H9 (cell line): ENCODE measurements at regions not wholly inside any gene's neighbourhood (a gene's known extent, or its start where the extent isn't known, plus 50 kb on each side); places are given as distances from the start of the nearest gene placed in this dataset.

ENCODE experiments used
- DNase-seq: peaks from one replicate; pipeline ENCODE4 v3.0.0-alpha.2; 2017
- H2AFZ ChIP-seq: one replicate; pipeline ENCODE4 v1.6.1; 2013; ENCODE audit warnings: mild to moderate bottlenecking, low read length, control low read depth, moderate library complexity
- H2AK5ac ChIP-seq: 2 replicates; pipeline ENCODE4 v1.6.1; 2013; ENCODE audit warnings: low read length, control low read depth, mixed read lengths; ENCODE audit not compliant: insufficient read length
- H2BK120ac ChIP-seq: one replicate; pipeline ENCODE4 v1.6.1; 2013; ENCODE audit warnings: low read depth, mild to moderate bottlenecking, low read length, control low read depth, inconsistent platforms; ENCODE audit not compliant: poor library complexity, severe bottlenecking
- H2BK12ac ChIP-seq: 2 replicates; pipeline ENCODE4 v1.6.1; 2013; ENCODE audit warnings: low read length, control low read depth, mixed read lengths, low read depth; ENCODE audit not compliant: insufficient read length
- H2BK15ac ChIP-seq: 2 replicates; pipeline ENCODE4 v1.6.1; 2013; ENCODE audit warnings: low read depth, low read length, control low read depth
- H2BK20ac ChIP-seq: one replicate; pipeline ENCODE4 v1.6.1; 2013; ENCODE audit warnings: low read depth, mild to moderate bottlenecking, low read length, control low read depth, inconsistent platforms; ENCODE audit not compliant: poor library complexity, severe bottlenecking
- H2BK5ac ChIP-seq: 2 replicates; pipeline ENCODE4 v1.6.1; 2013; ENCODE audit warnings: low read length, control low read depth, mixed read lengths; ENCODE audit not compliant: insufficient read length
- H3K14ac ChIP-seq: 2 replicates; pipeline ENCODE4 v1.6.1; 2013; ENCODE audit warnings: low read length, control low read depth; ENCODE audit not compliant: insufficient read depth
- H3K18ac ChIP-seq: 2 replicates; pipeline ENCODE4 v1.6.1; 2013; ENCODE audit warnings: low read depth, mild to moderate bottlenecking, mixed read lengths, low read length, control low read depth; ENCODE audit not compliant: insufficient read length
- H3K23ac ChIP-seq: 2 replicates; pipeline ENCODE4 v1.6.1; 2013; ENCODE audit warnings: low read length, control low read depth, mixed read lengths, low read depth; ENCODE audit not compliant: insufficient read length
- H3K23me2 ChIP-seq: 2 replicates; pipeline ENCODE4 v1.6.1; 2013; ENCODE audit warnings: low read depth, mild to moderate bottlenecking, mixed read lengths, low read length, control low read depth; ENCODE audit not compliant: insufficient read length, poor library complexity, severe bottlenecking
- H3K27ac ChIP-seq: 2 replicates; pipeline ENCODE4 v1.5.1; 2013; ENCODE audit warnings: low read length, control low read depth, mixed read lengths, low read depth; ENCODE audit not compliant: insufficient read length
- H3K27me3 ChIP-seq: 2 replicates; pipeline ENCODE4 v1.6.1; 2013; ENCODE audit warnings: low read length, control low read depth, inconsistent platforms; ENCODE audit not compliant: insufficient read depth
- H3K4ac ChIP-seq: 2 replicates; pipeline ENCODE4 v1.6.1; 2013; ENCODE audit warnings: low read depth, mild to moderate bottlenecking, control low read depth, inconsistent platforms, low read length, moderate library complexity
- H3K4me1 ChIP-seq: 2 replicates; pipeline ENCODE4 v1.6.1; 2013; ENCODE audit warnings: low read length, control low read depth, inconsistent platforms; ENCODE audit not compliant: insufficient read depth
- H3K4me2 ChIP-seq: 2 replicates; pipeline ENCODE4 v1.6.1; 2013; ENCODE audit warnings: low read length, control low read depth, mixed read lengths; ENCODE audit not compliant: insufficient read length, insufficient read depth
- H3K56ac ChIP-seq: 2 replicates; pipeline ENCODE4 v1.6.1; 2013; ENCODE audit warnings: low read depth, mild to moderate bottlenecking, mixed read lengths, low read length, control low read depth; ENCODE audit not compliant: insufficient read length
- H3K79me1 ChIP-seq: 2 replicates; pipeline ENCODE4 v1.6.1; 2013; ENCODE audit warnings: low read depth, mild to moderate bottlenecking, moderate library complexity, low read length, control low read depth, inconsistent platforms; ENCODE audit not compliant: insufficient read depth, poor library complexity, severe bottlenecking
- H3K79me2 ChIP-seq: 2 replicates; pipeline ENCODE4 v1.6.1; 2013; ENCODE audit warnings: low read length, control low read depth, inconsistent platforms; ENCODE audit not compliant: insufficient read depth
- H3K9ac ChIP-seq: 2 replicates; pipeline ENCODE4 v1.6.1; 2013; ENCODE audit warnings: low read length, control low read depth, mixed read lengths; ENCODE audit not compliant: insufficient read length; ENCODE audit errors: extremely low read depth
- H3K9me3 ChIP-seq: one replicate; pipeline ENCODE4 v1.6.1; 2013; ENCODE audit warnings: low read depth, low read length, inconsistent platforms; ENCODE audit not compliant: control insufficient read depth
- H3T11ph ChIP-seq: one replicate; pipeline ENCODE4 v1.6.1; 2013; ENCODE audit warnings: mild to moderate bottlenecking, low read length, control low read depth, inconsistent platforms
- H4K20me1 ChIP-seq: one replicate; pipeline ENCODE4 v1.6.1; 2013; ENCODE audit not compliant: control insufficient read depth, insufficient read length, insufficient read depth
- H4K5ac ChIP-seq: 2 replicates; pipeline ENCODE4 v1.6.1; 2013; ENCODE audit warnings: low read depth, mild to moderate bottlenecking, mixed read lengths, low read length, control low read depth; ENCODE audit not compliant: insufficient read length
- H4K8ac ChIP-seq: replicated peaks from 2 replicates; pipeline ENCODE4 v1.6.1; 2013; ENCODE audit warnings: low read length, control low read depth, mixed read lengths, low read depth; ENCODE audit not compliant: insufficient read length
- H4K91ac ChIP-seq: 2 replicates; pipeline ENCODE4 v1.6.1; 2013; ENCODE audit warnings: low read depth, mild to moderate bottlenecking, moderate library complexity, mixed read lengths, low read length, control low read depth; ENCODE audit not compliant: insufficient read length
- H3K27ac Mint-ChIP-seq, 3 experiments: 2 replicates in 2 of 3; 3 replicates in 1 of 3; pipeline ENCODE4 v1.8.0; 2020 to 2021; ENCODE audit warnings: mixed read lengths in 3 of 3, mild to moderate bottlenecking in 1 of 3, moderate library complexity in 1 of 3
- H3K27me3 Mint-ChIP-seq: 2 replicates; pipeline ENCODE4 v1.8.0; 2021; ENCODE audit warnings: low read depth, mild to moderate bottlenecking, moderate library complexity, mixed read lengths
- H3K36me3 Mint-ChIP-seq, 3 experiments: 2 replicates in 2 of 3; 3 replicates in 1 of 3; pipeline ENCODE4 v1.8.0; 2020 to 2021; ENCODE audit warnings: low read depth in 3 of 3, mixed read lengths in 3 of 3; ENCODE audit not compliant: insufficient read depth in 1 of 3
- H3K4me1 Mint-ChIP-seq, 2 experiments: 2 replicates each; pipeline ENCODE4 v1.8.0; 2020; ENCODE audit warnings: mixed read lengths in 2 of 2
- H3K4me3 Mint-ChIP-seq, 2 experiments: 2 replicates in 1 of 2; 3 replicates in 1 of 2; pipeline ENCODE4 v1.8.0; 2020 to 2021; ENCODE audit warnings: mild to moderate bottlenecking in 2 of 2, mixed read lengths in 2 of 2, moderate library complexity in 1 of 2
- H3K9me3 Mint-ChIP-seq, 2 experiments: 2 replicates in 1 of 2; 3 replicates in 1 of 2; pipeline ENCODE4 v1.8.0; 2020; ENCODE audit warnings: mild to moderate bottlenecking in 2 of 2, mixed read lengths in 2 of 2, moderate library complexity in 1 of 2
- CTCF ChIP-seq: fragments of 200-600 bp; sonication (generic); conservative IDR thresholded peaks from 3 replicates; pipeline ENCODE4 v1.8.0; 2021; ENCODE audit warnings: antibody characterized with exemption, mild to moderate bottlenecking
- WGBS: extraction: QIAGEN DNeasy Blood & Tissue Kit; methylation state at CpG from one replicate; pipeline ENCODE4 v1.1.7; 2013; ENCODE audit warnings: missing lambda C conversion rate, low lambda C conversion rate, mixed read lengths; ENCODE audit not compliant: insufficient read length; ENCODE audit errors: extremely low coverage; 5-methylcytosine and 5-hydroxymethylcytosine counted together

- H3K79me2 ChIP-seq: no peaks in the 10 kb centered on the region
- H3K23ac ChIP-seq: no peak overlapping the region
- no peaks in the 10 kb centered on the region for H3K9me3 ChIP-seq
- H4K91ac ChIP-seq: no peak overlapping the region
- no peak overlapping the region for H4K8ac ChIP-seq
- H2AK5ac ChIP-seq: no peak overlapping the region
- Mint-ChIP-seq H3K4me1 (peaks cover 8% of the 10 kb centered on the region in 2 experiments), H3K27ac (no peak overlapping the region), H3K36me3 (0 out of 7 replicates have a peak, but pooled peaks cover 0 to 4% (median 0%) of the 10 kb centered on the region in 3 experiments), H3K27me3 (no peaks in the 10 kb centered on the region), H3K9me3 (peaks cover 5 to 6% of the 10 kb centered on the region in 2 experiments; a peak in 3 of 5 replicates), H3K4me3 (no peak overlapping the region)
- no peak overlapping the region for H3K9ac ChIP-seq
- H4K5ac ChIP-seq: no peak overlapping the region
- H3T11ph ChIP-seq: no peak overlapping the region
- H3K27me3 ChIP-seq: no peaks in the 10 kb centered on the region
- H4K20me1 ChIP-seq: no peaks in the 10 kb centered on the region
- no peak overlapping the region for H2BK20ac ChIP-seq
- H2BK12ac ChIP-seq: no peak overlapping the region
- H3K56ac ChIP-seq: no peak overlapping the region
- H3K14ac ChIP-seq: no peak overlapping the region
- no peak overlapping the region for H2BK120ac ChIP-seq
- no peak for TF ChIP-seq CTCF
- no peak overlapping the region for H2BK15ac ChIP-seq
- H3K4ac ChIP-seq: no peak overlapping the region
- H3K79me1 ChIP-seq: no peaks in the 10 kb centered on the region
- H3K27ac ChIP-seq: no peak overlapping the region
- H2BK5ac ChIP-seq: no peak overlapping the region
- no peaks in the 10 kb centered on the region for H3K4me1 ChIP-seq
- no peak for DNase-seq
- H3K4me2 ChIP-seq: no peak overlapping the region
- no peak overlapping the region for H2AFZ ChIP-seq
- WGBS: no CpG with 5 or more reads among the region's 4 CpGs
- H3K23me2 ChIP-seq: no peaks in the 10 kb centered on the region
- no peak overlapping the region for H3K18ac ChIP-seq
Measured at GRCh38 chr18:2425426-2426317, 145.6 kb downstream of the METTL4 start.
